Breast epithelium (tissue), 4 donors: ENCODE measurements at regions not wholly inside any gene's neighbourhood (a gene's known extent, or its start where the extent isn't known, plus 50 kb on each side); places are given as distances from the start of the nearest gene placed in this dataset.

Experiments used
- DNase-seq, 2 donors: peaks; one replicate each; pipeline ENCODE4 v3.0.0-alpha.2; 2019; ENCODE audit warnings: low spot score in 2 of 2
- H3K27ac ChIP-seq, 2 donors: fragments of 200-600 bp; sonication (generic) in 1 of 2; one replicate each; pipeline ENCODE4 v1.5.1; 2016 to 2019; ENCODE audit warnings: mild to moderate bottlenecking in 1 of 2
- H3K27me3 ChIP-seq, 2 donors: fragments of 200-600 bp; sonication (generic) in 1 of 2; one replicate each; pipeline versions ENCODE4 v1.5.1 to v1.6.0; 2017 to 2019; ENCODE audit warnings: control low read depth in 1 of 2, mild to moderate bottlenecking in 1 of 2
- H3K36me3 ChIP-seq: fragments of 200-600 bp; one replicate; pipeline ENCODE4 v1.5.1; 2019
- H3K4me1 ChIP-seq, 2 donors: fragments of 200-600 bp; sonication (generic); one replicate each; pipeline ENCODE4 v1.5.1; 2016 to 2019; ENCODE audit warnings: control low read depth in 1 of 2
- H3K4me3 ChIP-seq, 3 donors: fragments of 200-600 bp; sonication (generic); 1 replicate in 2 of 3; 2 replicates in 1 of 3; pipeline ENCODE4 v1.5.1; 2016 to 2019; ENCODE audit warnings: mild to moderate bottlenecking in 3 of 3, moderate library complexity in 2 of 3
- H3K9me3 ChIP-seq, 2 donors: fragments of 200-600 bp; sonication (generic) in 1 of 2; one replicate each; pipeline ENCODE4 v1.5.1; 2016 to 2019; ENCODE audit warnings: control low read depth in 1 of 2
- CTCF ChIP-seq, 3 donors: fragments of 450-650 bp; IDR thresholded peaks; one replicate each; pipeline ENCODE4 v1.5.1; 2016 to 2017; ENCODE audit warnings: antibody characterized with exemption in 3 of 3, mild to moderate bottlenecking in 3 of 3, moderate library complexity in 3 of 3
- POLR2A ChIP-seq: fragments of 450-650 bp; IDR thresholded peaks from one replicate; pipeline ENCODE4 v1.6.1; 2016; ENCODE audit warnings: antibody characterized with exemption, mild to moderate bottlenecking, moderate library complexity
- POLR2AphosphoS5 ChIP-seq, 3 donors: sonication (generic); formaldehyde crosslinking; IDR thresholded peaks; one replicate each; pipeline ENCODE4 v1.6.1; 2017; ENCODE audit warnings: antibody characterized with exemption in 3 of 3
- intact Hi-C: fragments of 100-400 bp; cut with DNase I; formaldehyde crosslinking; loops from one replicate; pipeline ENCODE4 v1.15.1; 2023; ENCODE audit warnings: low total_unique reads

- DNase-seq = no peak
- TF ChIP-seq POLR2A (no peak), CTCF (IDR thresholded peaks at IDR 0.05) (no peak)
- Histone ChIP-seq H3K36me3 (no peaks in the 10 kb centered on the region), H3K27me3 (peaks cover 0 to 7% of the 10 kb centered on the region in 2 donors), H3K27ac (no peak overlapping the region), H3K9me3 (peaks cover 0 to 13% of the 10 kb centered on the region in 2 donors), H3K4me3 (no peak overlapping the region), H3K4me1 (no peaks in the 10 kb centered on the region)
- intact Hi-C loops = no loop called here
These were observed 127.2 kb downstream of the TEX36 start for GRCh38 chr10:125555743-125556142.

- H3K4me3 ChIP-seq = no peak overlapping the region
- no peaks in the 10 kb centered on the region for H3K4me1 ChIP-seq
- TF ChIP-seq CTCF (IDR thresholded peaks at IDR 0.05) (no peak), POLR2A (no peak)
- DNase-seq = no peak
- no peaks in the 10 kb centered on the region for H3K36me3 ChIP-seq
- H3K9me3 ChIP-seq = peaks cover 0 to 13% of the 10 kb centered on the region in 2 donors
- peaks cover 0 to 7% of the 10 kb centered on the region in 2 donors for H3K27me3 ChIP-seq
- no peak overlapping the region for H3K27ac ChIP-seq
- intact Hi-C loops = no loop called here
These were observed 127.7 kb downstream of the TEX36 start for GRCh38 chr10:125555267-125555666.

GRCh38 chr10:125554753-125555152 is 128.2 kb downstream of the TEX36 start:
- Histone ChIP-seq H3K27ac (no peak overlapping the region), H3K36me3 (no peaks in the 10 kb centered on the region), H3K27me3 (peaks cover 0 to 7% of the 10 kb centered on the region in 2 donors), H3K9me3 (peaks cover 0 to 13% of the 10 kb centered on the region in 2 donors), H3K4me3 (no peak overlapping the region), H3K4me1 (no peaks in the 10 kb centered on the region)
- intact Hi-C loops = no loop called here
- TF ChIP-seq POLR2A (no peak), POLR2AphosphoS5 (IDR thresholded peaks at IDR 0.05) (no peak), CTCF (IDR thresholded peaks at IDR 0.05) (no peak)
- DNase-seq = no peak

- TF ChIP-seq POLR2AphosphoS5 (IDR thresholded peaks at IDR 0.05) = no peak
- H3K4me1 ChIP-seq = no peaks in the 10 kb centered on the region
- intact Hi-C loops = no loop called here
These were observed 128.8 kb downstream of the TEX36 start for GRCh38 chr10:125554016-125554703.

GRCh38 chr10:125553091-125553490 is 129.9 kb downstream of the TEX36 start:
- intact Hi-C loops = no loop called here
- no peak overlapping the region for H3K4me3 ChIP-seq
- no peak for TF ChIP-seq CTCF (IDR thresholded peaks at IDR 0.05)
- TF ChIP-seq POLR2AphosphoS5 (IDR thresholded peaks at IDR 0.05) = no peak
- TF ChIP-seq POLR2A = no peak

More at GRCh38 chr10:125554016-125554703, 128.8 kb downstream of the TEX36 start:
- DNase-seq = no peak
- H3K27me3 ChIP-seq = peaks cover 0 to 7% of the 10 kb centered on the region in 2 donors
- H3K36me3 ChIP-seq = no peaks in the 10 kb centered on the region
- H3K9me3 ChIP-seq = peaks cover 0 to 13% of the 10 kb centered on the region in 2 donors
- no peak overlapping the region for H3K27ac ChIP-seq
- H3K4me3 ChIP-seq = no peak overlapping the region

More at GRCh38 chr10:125553091-125553490, 129.9 kb downstream of the TEX36 start:
- Histone ChIP-seq H3K27me3 (peaks cover 0 to 7% of the 10 kb centered on the region in 2 donors), H3K9me3 (peaks cover 0 to 13% of the 10 kb centered on the region in 2 donors), H3K27ac (no peak overlapping the region), H3K36me3 (no peaks in the 10 kb centered on the region), H3K4me1 (no peaks in the 10 kb centered on the region)
- no peak for DNase-seq
